MCF 10A (cell line): ENCODE measurements at regions not wholly inside any gene's neighbourhood (a gene's known extent, or its start where the extent isn't known, plus 50 kb on each side); places are given as distances from the start of the nearest gene placed in this dataset.

Source experiments
- BruUV-seq: library from RNA; stranded (reverse); fragments of 400-500 nt; replicated peaks from 2 replicates; lab custom pipeline; 2021; lab: Mats Ljungman, UMichigan
- CTCF ChIA-PET: fragments of 300-600 bp; sonication (Branson Sonifier 250); formaldehyde crosslinking; extraction: SDS; loops from one replicate; lab custom pipeline; 2021; ENCODE audit warnings: antibody characterized with exemption, inconsistent platforms; lab: Yijun Ruan, JAX
- POLR2A ChIA-PET: fragments of 300-600, 350-650 bp; sonication (Branson Sonifier 250); formaldehyde crosslinking; extraction: SDS; loops from one replicate; lab custom pipeline; 2020; ENCODE audit warnings: antibody characterized with exemption, inconsistent platforms; lab: Yijun Ruan, JAX
- DNase-seq: peaks from one replicate; pipeline ENCODE4 v3.0.0-alpha.2; 2018; ENCODE audit not compliant: unreplicated experiment
- H3K27ac Mint-ChIP-seq: one replicate; pipeline ENCODE4 v1.8.0; 2022; ENCODE audit warnings: mild to moderate bottlenecking, low read depth, mixed read lengths; ENCODE audit not compliant: unreplicated experiment
- H3K27me3 Mint-ChIP-seq: one replicate; pipeline ENCODE4 v1.8.0; 2022; ENCODE audit warnings: mixed read lengths; ENCODE audit not compliant: insufficient read depth, unreplicated experiment
- H3K36me3 Mint-ChIP-seq: one replicate; pipeline ENCODE4 v1.8.0; 2022; ENCODE audit warnings: mild to moderate bottlenecking, moderate library complexity, mixed read lengths; ENCODE audit not compliant: insufficient read depth, unreplicated experiment
- H3K4me1 Mint-ChIP-seq: one replicate; pipeline ENCODE4 v1.8.0; 2022; ENCODE audit warnings: mixed read lengths; ENCODE audit not compliant: insufficient read depth, unreplicated experiment
- H3K4me3 Mint-ChIP-seq: one replicate; pipeline ENCODE4 v1.8.0; 2022; ENCODE audit warnings: mild to moderate bottlenecking, moderate library complexity, mixed read lengths; ENCODE audit not compliant: unreplicated experiment
- H3K9me3 Mint-ChIP-seq: one replicate; pipeline ENCODE4 v1.8.0; 2022; ENCODE audit warnings: mixed read lengths; ENCODE audit not compliant: unreplicated experiment
- CTCF ChIP-seq: fragments of 200-600 bp; IDR thresholded peaks from one replicate; pipeline ENCODE4 v1.8.0; 2022; ENCODE audit warnings: antibody characterized with exemption, mild to moderate bottlenecking; ENCODE audit not compliant: unreplicated experiment
- intact Hi-C: fragments of 100-400 bp; cut with micrococcal nuclease; formaldehyde crosslinking; loops from 2 replicates; pipeline ENCODE4 v1.14.1; 2022

- no peaks in the 10 kb centered on the region for H3K36me3 Mint-ChIP-seq
- intact Hi-C loops = no loop called here
- H3K27ac Mint-ChIP-seq = no peak overlapping the region
- H3K9me3 Mint-ChIP-seq = peaks cover 34% of the 10 kb centered on the region
- ChIA-PET CTCF (no interaction called here), POLR2A (no interaction called here)
- no peaks in the 10 kb centered on the region for H3K4me1 Mint-ChIP-seq
- BruUV-seq = no TSS peak
- H3K27me3 Mint-ChIP-seq = no peaks in the 10 kb centered on the region
- TF ChIP-seq CTCF = no peak
- H3K4me3 Mint-ChIP-seq = no peak overlapping the region
- DNase-seq = no peak
Measured at GRCh38 chr5:3905031-3905430, 309.4 kb downstream of the IRX1 start.

GRCh38 chr5:3905521-3905920 is 309.9 kb downstream of the IRX1 start:
- no peaks in the 10 kb centered on the region for H3K27me3 Mint-ChIP-seq
- BruUV-seq = no TSS peak
- TF ChIP-seq CTCF = no peak

GRCh38 chr5:3911111-3911510 is 315.5 kb downstream of the IRX1 start:
- Mint-ChIP-seq H3K36me3 (no peaks in the 10 kb centered on the region), H3K4me3 (no peak overlapping the region), H3K4me1 (no peaks in the 10 kb centered on the region), H3K9me3 (peaks cover 28% of the 10 kb centered on the region), H3K27ac (no peak overlapping the region), H3K27me3 (no peaks in the 10 kb centered on the region)
- DNase-seq = no peak
- no peak for TF ChIP-seq CTCF
- CTCF ChIA-PET = no interaction called here
- POLR2A ChIA-PET = no interaction called here
- intact Hi-C loops = no loop called here
- BruUV-seq = no TSS peak

More at GRCh38 chr5:3905521-3905920, 309.9 kb downstream of the IRX1 start:
- intact Hi-C loops = no loop called here
- H3K9me3 Mint-ChIP-seq = peaks cover 34% of the 10 kb centered on the region
- CTCF ChIA-PET = no interaction called here
- no peak overlapping the region for H3K27ac Mint-ChIP-seq
- POLR2A ChIA-PET = no interaction called here
- DNase-seq = no peak
- H3K4me3 Mint-ChIP-seq = no peak overlapping the region
- no peaks in the 10 kb centered on the region for H3K4me1 Mint-ChIP-seq
- H3K36me3 Mint-ChIP-seq = no peaks in the 10 kb centered on the region

- no peaks in the 10 kb centered on the region for H3K36me3 Mint-ChIP-seq
- intact Hi-C loops = no loop called here
- TF ChIP-seq CTCF = no peak
- CTCF ChIA-PET = no interaction called here
- H3K27ac Mint-ChIP-seq = no peak overlapping the region
- no peaks in the 10 kb centered on the region for H3K27me3 Mint-ChIP-seq
- POLR2A ChIA-PET = interaction anchor here (0.6 kb wide), 1 partner anchor 18 kb away, joined by 3 read pairs; no protein-coding TSS in a partner anchor
- H3K4me3 Mint-ChIP-seq = no peak overlapping the region
- no peaks in the 10 kb centered on the region for H3K4me1 Mint-ChIP-seq
- BruUV-seq = no TSS peak
- no peak for DNase-seq
- H3K9me3 Mint-ChIP-seq = peaks cover 22% of the 10 kb centered on the region
Measured at GRCh38 chr5:3911773-3912172, 316.1 kb downstream of the IRX1 start.
